Kidney capillary endothelial cell (primary cell): ENCODE measurements at regions not wholly inside any gene's neighbourhood (a gene's known extent, or its start where the extent isn't known, plus 50 kb on each side); places are given as distances from the start of the nearest gene placed in this dataset.

Experiments
- DNase-seq: peaks from one replicate; pipeline ENCODE4 v3.0.0-alpha.2; 2018; ENCODE audit warnings: low spot score

DNA sequence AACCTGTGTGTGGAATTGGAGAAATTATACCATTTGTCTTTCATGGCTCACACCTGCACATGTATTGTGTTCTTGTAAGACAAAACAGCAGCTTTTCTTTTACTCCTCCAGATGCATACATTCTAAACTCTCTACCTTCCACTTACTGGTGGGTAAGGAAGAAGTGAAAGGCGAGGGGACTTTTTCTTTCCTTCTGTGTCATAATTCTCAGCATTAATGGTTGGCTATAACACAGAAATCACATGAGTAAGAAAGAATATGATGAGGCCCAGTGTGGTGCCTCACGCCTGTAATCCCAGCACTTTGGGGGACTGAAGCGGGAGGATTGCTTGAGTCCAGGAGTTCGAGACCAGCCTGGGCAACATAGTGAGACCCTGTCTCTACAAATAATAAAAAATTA is 57.8 kb upstream of the SHANK2 start:
- no peak for DNase-seq

DNA sequence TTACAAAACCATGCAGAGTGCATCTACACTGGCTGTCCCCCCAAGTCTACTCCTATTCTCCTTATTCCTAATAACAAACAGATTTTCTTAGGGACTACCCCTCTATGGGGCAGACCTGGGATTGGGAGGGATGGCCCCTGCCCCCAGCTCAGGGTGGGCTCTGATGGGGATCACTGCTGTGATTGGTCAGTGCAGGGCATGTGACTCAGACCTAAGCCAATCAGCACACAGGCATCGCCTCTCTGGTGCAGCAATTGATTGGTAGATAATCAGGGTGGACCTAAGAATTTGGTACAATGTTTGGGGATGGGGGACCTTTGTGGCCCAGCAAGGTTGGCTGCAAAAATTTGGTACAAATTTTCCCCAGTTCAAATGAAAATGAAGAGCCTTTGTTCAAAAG is 57.2 kb upstream of the SHANK2 start:
- DNase-seq, result no peak

DNA sequence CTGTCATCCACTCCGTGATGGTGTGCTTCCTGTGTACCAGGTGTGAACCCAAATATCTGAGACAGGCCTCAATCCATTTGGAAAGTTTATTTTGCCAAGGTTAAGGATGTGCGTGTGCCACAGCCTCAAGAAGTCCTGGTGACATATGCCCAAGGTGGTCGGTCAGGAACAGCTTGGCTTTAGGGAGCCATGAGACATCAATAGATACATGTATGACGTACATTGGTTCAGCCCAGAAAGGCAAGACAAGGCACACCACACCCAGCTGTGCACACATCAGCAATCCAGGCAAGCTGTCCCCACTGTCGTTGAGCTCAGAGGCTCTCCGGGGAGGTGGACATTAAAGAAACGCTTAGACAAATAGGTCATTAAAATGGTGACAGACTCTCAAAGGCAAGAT is 56.8 kb upstream of the SHANK2 start:
- no peak for DNase-seq

DNA sequence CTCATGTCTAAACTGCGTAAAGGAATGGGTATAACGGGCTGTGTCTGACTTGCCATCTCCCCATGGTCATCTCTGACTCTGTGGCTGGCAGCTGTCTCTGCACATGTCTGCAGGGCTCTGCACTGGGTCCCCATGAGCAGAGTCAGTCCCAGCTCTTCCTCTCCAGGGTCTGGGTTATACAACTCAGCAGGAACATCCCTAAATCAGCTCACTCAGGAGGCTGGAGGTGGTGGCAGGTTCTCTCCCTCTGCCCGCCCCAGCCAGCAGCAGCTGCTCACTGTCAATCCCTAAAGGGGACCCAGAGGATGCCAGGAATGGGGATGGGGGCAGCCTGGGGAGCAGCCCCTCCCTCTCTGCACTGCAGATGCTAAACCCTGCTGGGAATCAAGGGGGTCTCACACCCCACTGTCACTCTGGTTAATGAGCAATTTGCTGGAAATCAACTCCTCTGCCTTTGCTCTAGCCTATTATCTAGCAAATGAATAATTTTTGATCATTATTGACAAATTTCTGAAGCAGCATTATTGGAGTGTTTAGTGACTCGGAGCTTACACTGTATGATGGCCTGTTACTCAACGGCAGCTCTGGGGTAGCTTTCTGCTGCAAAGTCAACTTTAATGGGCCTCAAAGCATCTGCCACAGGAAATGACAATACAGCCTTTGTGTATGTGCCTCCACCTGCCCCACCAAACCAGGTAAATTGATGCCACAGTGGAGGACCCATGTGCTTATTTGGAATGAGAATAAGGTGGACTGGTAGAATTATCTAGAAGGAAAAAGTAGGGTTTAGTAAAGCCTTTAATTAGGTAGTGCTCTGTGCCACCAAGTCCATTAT is 55.7 kb upstream of the SHANK2 start:
- DNase-seq, result no peak

DNA sequence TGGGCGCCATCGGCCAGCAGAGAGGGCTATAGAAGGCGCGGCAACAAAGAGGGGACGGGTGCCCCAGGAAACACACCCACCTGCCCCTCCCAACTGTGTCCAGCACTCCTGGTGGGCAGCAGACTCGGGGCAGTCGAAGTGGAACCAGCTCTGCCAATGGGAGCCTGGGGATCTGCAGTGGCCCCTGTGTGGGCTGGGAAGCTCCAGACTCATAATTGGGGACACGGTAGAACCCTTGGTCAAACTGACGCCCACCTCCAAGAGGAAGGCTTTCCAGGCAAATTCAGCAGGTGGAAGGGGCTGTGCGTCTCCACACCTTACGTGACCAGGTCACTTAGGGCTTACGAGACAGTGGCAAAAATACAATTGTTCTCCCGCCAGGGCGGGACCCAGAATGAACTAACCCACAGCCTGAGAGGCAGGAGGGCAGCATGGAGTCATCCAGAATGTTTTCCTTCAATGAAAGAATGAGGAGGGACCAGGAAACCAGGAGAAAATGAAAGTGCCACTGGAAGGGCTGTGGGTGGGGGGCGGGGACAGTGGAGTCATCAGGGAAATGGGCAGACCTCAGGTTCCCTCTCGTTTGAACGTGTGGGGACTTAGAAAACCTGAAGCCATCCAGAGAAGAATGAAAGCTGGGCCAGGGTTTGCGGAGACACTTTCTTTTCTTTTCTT is 53.2 kb upstream of the SHANK2 start:
- no peak for DNase-seq

DNA sequence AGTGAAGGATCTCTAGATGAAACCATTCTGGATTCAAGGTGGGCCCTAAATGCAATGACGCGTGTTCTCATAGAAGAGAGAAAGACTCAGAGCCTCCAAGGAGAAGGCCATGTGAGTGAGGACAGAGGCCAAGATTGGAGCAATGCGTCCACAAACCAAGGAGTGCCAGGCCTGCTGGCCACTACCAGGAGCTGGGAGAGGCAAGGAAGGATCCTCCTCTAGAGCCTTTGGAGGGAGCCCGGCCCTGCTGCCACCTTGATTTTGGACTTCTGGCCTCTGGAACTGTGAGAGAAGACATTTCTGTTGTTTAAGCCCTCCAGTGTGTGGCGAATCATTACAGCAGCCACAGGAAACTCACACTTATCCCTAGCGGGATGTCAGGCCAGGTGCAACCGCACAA is 52.7 kb upstream of the SHANK2 start:
- DNase-seq, result no peak

DNA sequence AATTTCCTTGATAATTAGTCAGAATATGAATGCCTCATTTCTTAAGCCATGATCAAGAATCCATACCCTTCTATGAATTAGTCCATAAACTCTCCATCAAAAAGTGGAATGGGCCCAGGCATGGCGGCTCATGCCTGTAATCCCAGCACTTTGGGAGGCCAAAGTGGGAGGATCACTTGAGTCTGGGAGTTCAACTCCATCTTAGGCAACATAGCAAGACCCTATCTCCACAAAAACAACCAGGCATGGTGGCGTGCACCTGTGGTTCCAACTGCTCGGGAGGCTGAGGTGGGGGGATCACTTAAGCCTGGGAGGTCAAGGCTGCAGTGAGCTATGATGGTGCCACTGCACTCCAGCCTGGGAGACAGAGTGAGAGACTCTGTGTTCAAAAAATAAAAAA is 52.1 kb upstream of the SHANK2 start:
- DNase-seq, result no peak

DNA sequence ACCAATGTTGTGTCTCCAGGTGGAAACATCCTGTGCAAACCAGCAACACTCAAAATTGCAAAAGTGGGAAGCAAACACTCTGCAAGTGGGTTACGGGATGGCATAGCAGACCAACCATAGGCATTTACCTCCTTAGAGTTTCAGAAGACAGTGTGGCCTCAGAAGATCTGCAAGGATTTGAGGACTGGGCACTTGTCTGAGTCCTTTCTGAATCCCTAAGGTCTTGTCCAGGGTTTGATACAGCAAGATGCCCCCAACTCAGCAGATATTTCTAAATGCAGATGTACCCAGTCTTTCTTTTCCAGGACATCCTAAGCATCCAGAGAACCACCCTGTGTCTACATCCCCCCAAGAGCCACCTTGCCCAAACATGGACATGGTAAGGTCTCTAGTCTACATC is 51.7 kb upstream of the SHANK2 start:
- no peak for DNase-seq

DNA sequence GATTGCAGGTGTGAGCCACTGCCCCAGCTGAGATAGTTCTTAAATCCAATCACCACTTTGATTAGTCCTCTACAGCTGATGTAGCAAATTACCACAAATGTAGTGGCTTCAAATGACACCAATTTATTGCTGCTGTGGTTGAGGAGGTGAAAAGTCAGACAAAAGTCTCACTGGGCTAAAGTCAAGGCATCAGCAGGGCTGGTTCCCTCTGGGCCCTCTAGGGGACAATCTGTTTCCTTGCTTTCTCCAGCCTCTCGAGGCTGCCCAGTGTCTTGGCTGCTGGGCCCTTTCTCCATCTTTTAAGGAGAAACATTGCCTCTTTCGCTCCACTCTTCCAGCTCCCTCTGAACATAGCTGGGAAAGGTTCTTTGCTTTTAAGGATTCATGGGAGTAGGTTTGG is 50.5 kb upstream of the SHANK2 start:
- DNase-seq, result no peak

DNA sequence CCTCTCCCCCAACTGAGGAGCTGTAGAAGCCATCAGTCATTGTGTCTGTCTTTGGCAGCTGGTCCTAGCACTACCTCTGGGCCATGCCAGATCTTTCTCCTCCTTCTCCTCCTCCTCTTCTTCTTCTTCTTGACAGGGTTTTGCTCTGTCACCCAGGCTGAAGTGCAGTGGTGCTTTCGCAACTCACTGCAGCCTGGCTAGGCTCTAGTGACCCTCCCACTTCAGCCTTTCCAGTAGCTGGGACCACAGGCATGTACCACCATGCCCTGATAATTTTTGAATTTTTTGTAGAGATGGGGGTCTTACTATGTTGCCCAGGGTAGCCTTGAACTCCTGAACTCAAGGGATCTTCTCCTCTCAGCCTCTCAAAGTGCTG is 50.1 kb upstream of the SHANK2 start:
- no peak for DNase-seq
